D341Med (cell line): ENCODE measurements at regions not wholly inside any gene's neighbourhood (a gene's known extent, or its start where the extent isn't known, plus 50 kb on each side); places are given as distances from the start of the nearest gene placed in this dataset.

ENCODE experiments used
- DNase-seq: peaks from one replicate; pipeline ENCODE4 v3.0.0; 2012; ENCODE audit warnings: low spot score

DNA sequence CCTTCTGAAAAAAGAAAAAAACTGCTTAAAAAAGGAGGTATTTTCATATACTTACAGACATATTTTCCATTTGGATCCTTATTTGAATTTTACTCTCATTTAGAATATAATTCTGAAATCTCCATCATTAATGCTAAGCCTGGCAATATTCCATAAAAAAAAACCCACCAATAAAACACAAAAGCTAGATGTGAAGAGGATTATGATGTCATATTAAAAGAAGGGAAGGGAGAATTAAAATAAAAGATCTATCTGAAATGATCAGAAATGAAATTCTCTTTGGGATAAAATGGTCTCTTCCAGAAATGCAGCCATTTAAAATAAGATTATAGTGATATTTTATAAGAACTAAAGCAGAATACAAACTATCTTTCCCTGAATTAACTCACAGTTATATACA is 206.7 kb upstream of the CAMK1G start:
- no peak for DNase-seq

DNA sequence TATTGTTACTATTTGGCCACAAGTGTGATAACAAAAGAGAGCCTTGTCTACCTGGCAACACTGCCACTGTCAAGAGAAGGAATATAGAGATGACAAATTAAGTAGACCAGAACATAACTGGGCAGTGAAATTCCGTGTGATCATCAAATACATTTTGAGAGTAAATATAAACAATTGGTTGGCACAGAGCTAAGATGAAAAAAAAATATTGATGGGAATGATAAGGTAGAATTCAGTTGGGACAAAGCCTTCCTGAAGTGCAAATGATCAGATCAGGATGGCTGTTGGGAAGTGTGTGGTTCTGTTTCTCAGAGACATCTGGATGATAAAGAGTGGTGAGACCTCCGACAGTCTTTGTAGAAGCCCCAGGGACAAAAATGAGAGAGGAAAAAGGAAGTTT is 205.5 kb upstream of the CAMK1G start:
- DNase-seq: no peak

DNA sequence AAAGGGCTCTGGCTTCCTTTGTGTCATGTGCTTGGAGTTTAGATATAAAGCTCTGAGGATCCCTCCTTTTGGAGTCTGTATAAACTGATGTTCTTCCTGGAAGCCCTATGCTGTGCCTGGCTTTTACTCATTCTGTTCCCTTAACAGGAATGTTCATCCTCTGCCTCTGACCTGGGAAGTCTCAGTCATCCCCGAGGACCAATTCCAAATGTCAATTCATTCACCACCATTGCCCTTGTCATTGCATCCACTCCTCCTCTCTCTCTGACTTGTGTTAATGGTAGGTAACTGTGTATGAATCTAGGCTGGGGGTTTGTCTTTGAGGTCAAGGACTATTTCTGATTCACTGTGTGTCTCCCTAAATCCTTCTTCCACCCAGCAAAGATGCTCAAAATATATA is 204.2 kb upstream of the CAMK1G start:
- DNase-seq: no peak

DNA sequence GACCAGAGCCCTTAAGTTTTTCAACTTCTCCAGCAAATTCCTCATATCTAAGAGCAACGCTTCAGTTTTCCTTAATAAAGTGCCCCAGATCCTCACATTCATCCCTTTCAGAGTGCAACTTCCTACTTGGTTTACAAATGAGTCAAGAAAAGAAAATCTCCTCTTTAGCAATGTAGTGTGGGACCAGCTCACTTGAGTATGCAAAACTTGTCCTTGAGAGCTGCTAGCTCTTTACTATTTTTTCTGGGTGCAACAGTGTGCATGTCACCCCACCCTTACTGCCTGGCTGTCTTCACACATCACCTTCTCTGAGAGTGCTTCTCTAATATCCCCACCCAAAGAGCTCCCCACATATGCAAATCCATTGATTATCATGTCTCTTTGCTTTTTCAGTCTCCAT is 203.1 kb upstream of the CAMK1G start:
- no peak for DNase-seq

DNA sequence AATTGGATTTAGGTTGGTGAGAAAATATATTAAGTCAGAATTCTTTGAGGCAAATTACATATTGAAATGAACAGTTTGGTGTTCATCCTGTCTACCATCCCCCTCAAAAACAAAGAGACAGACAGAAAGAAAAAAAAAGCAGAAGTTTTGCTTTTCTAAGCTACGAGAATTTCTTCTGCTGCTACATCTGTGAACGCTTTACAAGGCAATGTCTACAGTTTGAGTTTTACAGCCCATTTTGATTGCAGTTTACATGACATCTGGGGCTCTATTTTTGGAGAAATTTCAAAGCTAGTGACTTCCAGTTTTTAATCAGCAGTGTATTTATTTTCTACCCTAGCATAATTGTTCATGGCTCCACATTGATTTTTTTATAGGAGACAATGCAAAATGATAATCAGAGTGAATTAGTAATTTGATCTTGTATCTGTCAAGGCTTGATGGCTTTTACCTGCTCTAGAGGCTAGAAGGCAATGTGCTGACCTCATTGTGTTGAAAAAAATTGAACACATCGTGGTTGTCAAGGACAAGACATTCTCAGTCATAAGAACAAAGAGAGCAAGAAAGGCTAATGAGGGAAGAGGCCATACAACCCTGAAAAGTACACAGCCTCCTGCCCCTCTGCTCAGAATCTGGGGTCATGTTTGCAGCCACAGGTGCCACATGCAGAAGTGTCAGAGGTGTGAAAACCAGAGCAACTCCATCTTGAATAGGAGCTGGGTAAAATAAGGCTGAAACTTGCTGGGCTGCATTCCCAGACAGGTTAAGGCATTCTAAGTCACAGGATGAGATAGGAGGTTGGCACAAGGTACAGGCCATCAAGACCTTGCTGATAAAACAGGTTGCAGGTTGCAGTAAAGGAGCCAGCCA is 201.0 kb upstream of the CAMK1G start:
- no peak for DNase-seq

DNA sequence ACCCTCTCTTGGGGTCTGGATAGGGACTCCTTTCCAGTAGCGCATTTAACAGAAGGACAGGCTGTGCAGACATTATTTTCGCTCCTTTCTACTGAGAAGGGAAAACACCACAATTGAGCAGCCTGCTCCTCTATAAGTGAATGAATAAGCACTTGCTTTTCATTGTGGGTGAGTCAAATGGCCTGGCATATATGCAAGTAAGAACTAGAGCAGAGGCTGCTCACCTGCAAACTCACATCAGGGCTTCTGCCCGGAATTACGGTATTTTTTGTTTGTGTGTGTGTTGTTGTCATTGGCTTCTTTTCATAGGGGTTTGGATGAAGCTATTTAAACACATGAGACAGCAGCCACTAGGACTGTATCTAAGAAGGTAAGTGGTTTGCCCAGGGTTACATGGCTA is 200.1 kb upstream of the CAMK1G start:
- no peak for DNase-seq

DNA sequence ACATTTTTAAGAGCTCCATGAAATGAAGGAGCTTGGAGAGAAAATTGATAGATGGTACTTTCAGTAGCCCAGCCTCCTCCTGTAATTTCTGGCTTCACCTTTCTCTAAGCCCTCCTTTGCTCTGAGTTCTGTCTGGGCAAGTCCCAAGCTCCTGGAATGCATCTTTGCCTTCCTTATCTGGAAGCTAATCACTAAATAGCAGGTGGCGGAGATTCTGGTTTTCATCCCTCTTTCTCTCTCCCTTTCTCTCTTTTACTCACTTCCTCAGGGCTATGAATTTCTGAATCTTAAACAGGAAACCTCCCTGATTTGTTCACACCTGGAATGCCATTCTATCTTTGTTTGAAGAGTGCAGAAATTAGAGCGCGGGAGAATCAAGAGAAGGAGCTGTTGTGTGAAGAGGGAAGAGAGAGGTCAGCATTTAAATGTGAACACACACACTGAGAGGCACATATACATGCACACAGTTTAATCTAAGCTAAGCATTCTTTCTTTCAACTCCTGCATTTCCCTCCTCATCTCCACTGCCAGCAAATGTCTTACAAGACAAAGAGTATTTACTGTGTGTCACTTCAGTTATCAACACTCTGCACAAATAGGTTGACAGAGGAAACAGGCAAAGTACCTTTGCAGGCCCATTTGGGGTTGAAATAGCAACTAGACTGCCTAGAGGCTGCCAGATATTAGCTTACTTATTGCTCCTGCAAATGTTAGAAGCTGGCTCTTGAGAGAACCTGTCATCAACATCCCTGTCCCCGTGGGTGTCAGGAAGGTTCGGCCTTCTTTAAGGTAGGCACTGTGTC is 199.4 kb upstream of the CAMK1G start:
- no peak for DNase-seq

DNA sequence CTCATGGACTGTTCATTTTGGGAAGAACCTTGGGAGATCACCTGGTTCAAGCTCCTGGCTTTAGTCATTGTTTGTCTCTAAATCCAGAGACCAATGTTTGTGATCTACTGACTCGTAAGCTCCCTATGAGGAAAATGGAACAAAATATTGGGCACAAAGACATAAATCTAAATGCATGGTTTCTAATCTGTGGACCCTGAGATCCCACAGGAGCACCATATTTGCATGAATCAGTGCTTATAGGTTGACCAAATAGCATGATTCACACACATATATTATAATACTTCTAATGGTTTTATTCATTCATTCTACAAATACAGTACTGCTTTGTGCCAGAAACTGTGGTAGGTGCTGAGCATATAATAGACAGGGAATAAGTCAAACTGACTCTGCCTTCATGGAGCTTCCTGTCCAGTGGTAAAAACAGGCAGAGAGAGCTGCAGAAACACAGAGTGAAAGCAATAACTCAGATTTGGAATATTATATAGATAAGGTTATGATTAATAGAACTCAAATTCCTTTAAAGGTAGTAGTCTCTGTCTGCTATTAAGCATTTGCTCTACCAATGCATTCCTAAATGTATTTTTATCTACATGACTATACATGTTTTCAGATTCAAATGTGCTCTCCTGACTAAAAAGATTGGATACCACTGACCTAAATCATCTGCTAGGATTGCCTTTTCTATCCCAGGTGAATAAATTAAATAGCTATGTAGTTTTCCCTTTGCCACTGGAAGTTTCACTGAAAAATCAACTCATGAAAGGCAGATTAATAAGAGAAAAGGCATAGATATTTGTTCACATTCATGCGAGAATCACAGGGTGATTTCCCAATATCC is 198.6 kb upstream of the CAMK1G start:
- DNase-seq: no peak

DNA sequence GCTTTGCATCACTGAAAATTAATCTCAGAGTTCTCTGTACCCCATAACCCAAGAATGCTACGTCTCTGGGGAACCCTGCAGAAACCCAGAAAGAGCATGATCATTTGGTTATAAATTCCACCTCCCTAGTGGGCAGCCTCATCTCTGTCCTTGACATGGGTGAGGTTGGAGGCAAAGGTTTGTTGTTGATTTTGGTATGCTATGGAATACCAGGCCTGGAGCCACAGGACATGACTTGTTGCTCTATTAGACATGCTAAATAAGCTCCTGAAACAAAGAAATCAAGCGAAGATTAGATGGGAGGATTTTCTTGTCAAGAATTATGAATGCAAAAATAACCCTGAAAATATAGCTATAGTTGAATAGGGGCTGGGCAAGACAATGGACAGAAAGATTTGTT is 197.4 kb upstream of the CAMK1G start:
- DNase-seq: no peak

DNA sequence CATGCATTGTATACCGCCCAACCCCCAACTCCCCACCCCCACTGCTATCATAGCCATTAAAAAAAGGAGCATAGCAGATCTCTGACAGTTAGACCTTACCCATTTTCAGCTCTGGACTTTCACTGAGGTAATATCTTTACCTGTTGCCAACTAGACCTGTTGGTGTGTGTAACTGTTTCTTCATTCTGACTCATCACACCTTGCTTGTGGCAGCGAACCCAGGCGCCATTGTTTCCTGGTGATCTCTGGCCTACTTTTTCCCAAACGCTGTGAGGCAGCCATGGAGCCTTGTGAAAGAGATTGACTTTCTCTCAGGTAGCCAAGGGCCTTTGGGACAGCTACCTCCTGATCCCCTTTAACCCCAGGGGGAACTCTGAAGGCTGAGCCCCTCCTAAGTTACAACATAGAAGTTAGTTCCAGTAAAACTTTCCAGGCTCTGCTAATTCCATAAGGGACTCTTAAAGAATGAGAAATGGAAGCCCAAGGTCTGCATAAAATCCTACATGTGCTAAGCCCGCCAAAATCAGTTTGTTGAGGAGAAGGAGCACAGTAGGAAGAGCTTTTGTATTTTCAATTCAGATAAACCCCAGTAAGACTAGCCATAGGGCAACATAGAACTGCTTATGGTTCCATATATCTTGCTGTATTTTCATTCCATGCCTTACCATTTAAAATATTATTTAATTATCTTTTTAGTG is 196.1 kb upstream of the CAMK1G start:
- no peak for DNase-seq

DNA sequence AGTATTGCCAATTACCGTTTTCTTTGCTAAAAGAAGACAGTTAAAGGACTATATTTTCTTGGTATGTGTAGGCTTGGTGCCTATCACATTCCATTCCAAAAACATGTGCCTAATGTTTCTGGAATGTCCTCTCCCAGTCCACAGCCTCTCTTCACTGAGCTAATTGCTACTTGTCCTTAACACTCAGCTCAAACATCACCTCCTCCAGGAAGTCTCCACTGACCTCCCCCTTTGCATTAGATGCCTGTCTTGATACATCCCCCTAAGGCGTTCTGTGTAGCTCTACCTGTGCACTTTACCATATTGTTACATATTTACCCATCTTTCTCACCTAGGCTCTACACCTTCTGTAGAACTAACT is 195.6 kb upstream of the CAMK1G start:
- DNase-seq: no peak

DNA sequence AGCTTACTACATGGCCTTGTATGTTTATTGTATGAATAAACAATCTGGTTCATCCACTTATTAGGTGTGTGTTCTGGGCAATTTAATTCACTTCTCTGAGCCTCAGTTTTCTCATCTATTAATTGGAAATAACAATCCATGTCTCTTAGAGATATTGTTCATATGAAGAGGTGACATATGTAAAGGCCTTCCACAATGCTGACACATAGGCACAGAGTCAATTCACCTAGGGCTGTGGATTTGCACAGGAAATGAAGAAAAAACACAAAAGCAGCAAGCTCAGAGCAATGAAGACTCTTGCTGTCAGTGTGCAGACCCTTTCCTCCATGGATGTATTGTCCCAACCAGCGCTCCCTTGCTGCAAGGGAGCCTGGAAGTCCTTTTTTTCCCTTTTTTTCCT is 195.2 kb upstream of the CAMK1G start:
- DNase-seq: no peak

DNA sequence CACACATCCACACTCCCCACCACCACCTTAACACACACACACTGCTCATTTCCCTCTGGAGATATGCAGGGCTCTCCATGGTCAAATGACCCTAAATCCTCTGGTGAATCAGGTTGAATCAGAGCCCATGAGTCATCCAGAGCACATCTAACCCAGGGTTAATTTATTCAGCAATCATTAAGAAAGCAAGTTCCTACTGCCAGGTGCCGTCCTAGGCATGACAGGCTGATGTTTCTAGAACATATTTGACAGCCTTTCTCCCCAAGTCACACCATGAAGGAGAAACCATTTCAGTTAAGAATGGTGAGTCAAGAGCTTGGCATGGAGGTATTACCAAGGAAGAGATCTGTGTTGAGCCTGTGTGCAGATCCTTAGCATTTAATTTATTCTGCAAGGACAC is 194.3 kb upstream of the CAMK1G start:
- no peak for DNase-seq

DNA sequence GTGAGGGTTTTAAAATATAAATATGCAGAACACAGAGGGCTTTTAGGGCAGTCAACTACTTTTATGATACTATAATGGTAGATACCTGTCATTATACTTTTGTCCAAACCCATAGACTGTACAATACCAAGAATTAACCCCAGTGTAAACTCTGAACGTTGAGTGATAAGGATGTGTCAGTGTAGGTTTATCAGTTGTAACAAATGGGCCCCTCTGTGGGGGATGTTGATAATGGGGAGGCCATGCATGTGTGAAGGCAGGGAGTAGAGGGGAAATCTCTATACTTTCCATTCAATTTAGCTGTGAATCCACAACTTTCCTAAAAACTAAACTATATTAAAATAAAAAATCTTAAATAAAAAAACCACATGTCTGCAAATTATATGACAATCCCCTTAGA is 193.5 kb upstream of the CAMK1G start:
- no peak for DNase-seq

DNA sequence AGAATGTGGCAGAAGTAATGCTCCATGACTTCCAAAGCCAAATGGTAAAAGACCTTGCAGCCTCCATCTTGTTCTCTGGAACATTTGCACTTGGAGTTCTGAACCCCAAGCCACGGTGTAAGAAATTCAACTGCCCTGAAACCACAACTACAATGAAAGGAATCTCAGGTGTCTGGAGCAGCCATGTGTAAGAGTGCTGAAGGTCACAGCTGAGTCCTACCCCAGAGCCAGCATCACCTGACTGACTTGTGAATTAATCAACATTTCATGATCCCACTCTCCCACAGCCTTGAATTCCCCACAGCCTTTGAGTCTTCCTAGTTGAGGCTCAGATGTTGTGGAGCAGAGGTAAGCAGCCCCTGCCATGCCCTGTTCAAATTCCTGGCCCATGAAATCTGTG is 192.8 kb upstream of the CAMK1G start:
- DNase-seq: no peak

DNA sequence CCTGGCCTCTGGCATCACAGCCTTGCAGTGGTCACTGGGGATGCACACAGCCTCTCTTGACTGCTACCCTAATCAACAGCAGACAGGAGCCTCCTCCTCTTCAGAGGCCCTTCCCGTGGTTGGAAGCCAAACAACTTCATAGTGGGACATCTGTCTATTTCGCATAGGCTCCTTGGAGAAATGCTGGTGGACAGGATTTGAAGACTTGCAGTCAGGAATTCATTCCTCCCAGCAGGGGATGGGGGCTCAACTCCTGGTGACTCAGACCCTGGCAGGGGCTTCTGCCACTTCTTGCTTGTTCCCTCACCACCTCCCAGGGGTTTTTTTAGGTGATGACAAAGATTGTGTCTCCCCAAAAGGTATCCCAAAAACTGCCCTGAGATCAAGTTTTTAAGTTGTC is 191.7 kb upstream of the CAMK1G start:
- no peak for DNase-seq

DNA sequence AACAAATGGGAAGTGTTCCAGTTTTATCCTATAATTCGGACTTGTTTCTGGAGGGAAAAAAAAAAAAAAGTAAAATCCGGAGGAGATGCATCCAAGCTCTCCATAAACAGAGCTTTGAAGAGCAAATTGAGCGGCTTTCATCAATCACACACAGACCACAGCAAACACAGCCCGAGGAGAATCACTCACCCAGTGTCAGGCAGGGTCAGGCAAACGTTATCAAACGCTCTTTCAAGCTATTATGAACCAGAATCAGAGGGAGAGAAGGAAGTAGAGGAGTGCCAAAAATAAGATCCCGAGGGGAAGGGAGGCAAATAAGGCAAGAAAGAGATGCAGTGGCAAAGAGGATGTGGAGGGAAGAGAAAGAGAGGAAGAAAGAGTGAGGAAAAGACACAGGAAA is 188.3 kb upstream of the CAMK1G start:
- no peak for DNase-seq

DNA sequence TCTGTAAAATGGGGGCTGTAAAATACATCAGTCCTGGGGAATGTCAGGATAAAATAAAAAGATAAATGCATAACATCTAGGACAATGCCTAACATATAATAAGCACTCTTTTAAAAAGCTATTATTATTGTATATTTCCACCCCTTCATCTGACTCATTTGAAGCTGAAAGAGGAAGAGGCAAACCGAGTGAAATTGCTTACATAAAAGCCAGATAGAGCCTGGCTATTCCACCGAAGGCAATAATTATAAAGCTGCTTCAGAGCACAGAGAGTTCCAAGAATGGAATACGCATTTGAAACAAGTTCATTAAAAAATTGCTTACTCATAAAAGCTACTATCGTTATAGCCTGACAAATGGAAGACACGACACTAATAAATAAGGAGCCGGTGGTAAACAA is 186.1 kb upstream of the CAMK1G start:
- DNase-seq: no peak

DNA sequence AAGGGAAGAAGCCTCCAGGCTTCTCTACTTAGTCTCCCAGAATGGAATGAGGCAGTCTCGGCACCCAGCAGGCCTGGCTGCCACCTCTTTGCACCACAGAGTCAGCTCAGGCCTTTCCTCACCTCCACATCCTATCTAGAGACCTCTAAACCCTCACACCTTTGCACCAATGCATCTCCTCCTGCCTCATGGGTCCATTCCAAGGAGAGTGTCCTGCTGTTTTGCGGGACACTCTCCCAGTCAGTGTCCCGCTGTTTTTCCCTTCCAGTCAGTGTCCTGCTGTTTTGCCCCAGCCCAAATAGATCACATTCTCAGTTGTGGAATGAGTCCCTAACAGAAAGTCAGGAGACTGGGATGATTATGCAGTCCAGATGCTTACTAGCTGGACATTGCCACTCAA is 185.6 kb upstream of the CAMK1G start:
- DNase-seq: no peak

DNA sequence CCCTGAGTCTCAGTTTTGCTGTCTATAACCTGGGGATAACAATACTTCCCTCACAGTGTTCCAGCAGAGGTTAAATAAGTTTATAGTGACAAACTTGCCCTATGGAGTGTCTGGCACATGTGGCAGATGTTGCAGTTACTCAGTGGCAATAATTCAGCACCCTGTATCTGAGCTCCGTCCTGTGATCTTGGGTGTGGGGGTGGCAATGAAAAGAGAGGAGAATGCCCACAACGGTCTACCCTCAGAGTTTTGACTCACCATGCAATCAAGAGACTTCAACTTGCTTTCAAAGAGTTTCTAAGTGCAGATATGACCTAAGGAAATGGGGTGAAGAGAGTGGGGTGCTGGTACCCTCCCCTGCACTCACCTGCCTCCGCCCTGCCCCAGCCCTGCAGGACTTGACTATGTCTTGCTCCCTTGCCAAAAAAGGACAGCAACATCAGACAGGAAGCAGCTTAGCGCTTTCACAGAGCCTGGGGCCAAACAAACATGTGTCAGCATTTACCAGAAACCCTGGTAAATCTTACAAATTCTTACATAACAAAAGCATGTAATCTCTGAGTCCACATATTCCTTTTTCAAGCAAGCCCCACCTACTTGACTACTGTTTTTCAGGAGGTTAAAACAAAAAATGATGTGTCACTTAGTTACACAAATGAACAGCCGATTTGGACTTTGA is 185.1 kb upstream of the CAMK1G start:
- no peak for DNase-seq

DNA sequence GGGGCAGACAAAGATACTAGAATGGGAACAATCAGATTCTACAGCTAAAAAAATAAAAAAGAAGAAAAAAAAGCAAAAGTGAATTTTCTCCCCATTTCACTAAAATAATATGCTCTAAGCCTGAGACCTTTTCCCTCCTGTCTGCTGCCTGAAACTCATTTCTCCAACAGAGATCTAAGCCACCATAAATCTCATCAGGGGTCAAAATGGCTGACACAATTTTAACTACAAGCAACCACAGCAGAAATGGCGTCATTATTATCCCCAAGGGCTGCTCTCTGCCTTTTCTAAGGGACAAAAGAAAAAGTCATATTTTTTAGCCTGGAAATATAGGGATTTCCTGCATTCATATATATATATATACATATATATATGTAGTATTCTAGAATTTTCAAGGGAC is 183.7 kb upstream of the CAMK1G start:
- no peak for DNase-seq
